ENCODE measurements at regions not wholly inside any gene's neighbourhood (a gene's known extent, or its start where the extent isn't known, plus 50 kb on each side); places are given as distances from the start of the nearest gene placed in this dataset.

DNA sequence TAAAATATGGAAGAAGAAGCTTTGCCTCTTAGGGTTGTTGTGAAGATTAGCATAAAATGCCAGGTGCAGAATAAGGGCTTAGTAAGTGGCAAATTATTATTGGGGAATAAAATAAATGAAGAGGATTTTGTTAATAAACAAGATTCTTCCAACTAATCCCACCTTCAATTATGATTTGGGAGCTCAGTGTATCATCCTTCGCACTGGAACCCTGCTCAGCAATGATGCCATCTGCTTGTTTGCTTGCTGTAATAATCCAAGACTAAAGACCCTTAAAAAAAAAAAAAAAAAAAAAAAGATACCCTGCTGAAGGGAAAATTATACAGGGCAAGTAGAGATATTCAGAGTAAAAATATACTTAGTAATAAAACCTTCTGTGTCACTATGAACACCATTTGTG, 62.0 kb upstream of the RREB1 start:
- Histone ChIP-seq H3K9me2 (replicated peaks; ENCODE audit: insufficient read depth) (no peaks in the 10 kb centered on the region), H3K4me3 (no peak overlapping the region)

DNA sequence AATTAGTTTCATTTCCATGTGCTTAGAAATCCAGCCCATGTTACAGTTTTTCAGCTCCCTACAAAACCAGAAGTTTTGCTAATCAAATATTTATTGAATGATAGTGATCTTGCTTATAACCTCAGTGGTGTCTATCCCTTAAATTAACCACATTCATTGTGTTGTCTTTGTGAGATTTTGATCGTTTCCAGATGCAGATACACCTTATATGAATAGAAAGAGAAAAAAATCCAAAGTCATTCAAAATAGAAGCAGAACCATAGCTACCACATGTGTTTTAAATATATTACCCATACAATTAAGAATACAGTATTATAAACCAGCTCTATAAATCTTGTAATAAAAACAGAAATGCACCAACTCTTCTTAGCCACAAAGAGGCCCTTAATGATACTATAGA, 60.6 kb upstream of the RREB1 start:
- no peak for DNase-seq (ENCODE audit: low spot score)
- WGBS (ENCODE audit: low lambda C conversion rate, missing lambda C conversion rate): 46% methylated on average over 1 of the region's 1 CpG

More for the DNA sequence above, 62.0 kb upstream of the RREB1 start:
- no peaks in the 10 kb centered on the region for H3K36me3 ChIP-seq (replicated peaks; ENCODE audit: insufficient read depth, low read depth)
- H3K9me3 ChIP-seq (ENCODE audit: low read depth): no peaks in the 10 kb centered on the region
- TF ChIP-seq EZH2phosphoT487 (IDR thresholded peaks at IDR 0.05; ENCODE audit: low read depth, severe bottlenecking, unreplicated experiment): no peak
- TF ChIP-seq, protein P1, sequence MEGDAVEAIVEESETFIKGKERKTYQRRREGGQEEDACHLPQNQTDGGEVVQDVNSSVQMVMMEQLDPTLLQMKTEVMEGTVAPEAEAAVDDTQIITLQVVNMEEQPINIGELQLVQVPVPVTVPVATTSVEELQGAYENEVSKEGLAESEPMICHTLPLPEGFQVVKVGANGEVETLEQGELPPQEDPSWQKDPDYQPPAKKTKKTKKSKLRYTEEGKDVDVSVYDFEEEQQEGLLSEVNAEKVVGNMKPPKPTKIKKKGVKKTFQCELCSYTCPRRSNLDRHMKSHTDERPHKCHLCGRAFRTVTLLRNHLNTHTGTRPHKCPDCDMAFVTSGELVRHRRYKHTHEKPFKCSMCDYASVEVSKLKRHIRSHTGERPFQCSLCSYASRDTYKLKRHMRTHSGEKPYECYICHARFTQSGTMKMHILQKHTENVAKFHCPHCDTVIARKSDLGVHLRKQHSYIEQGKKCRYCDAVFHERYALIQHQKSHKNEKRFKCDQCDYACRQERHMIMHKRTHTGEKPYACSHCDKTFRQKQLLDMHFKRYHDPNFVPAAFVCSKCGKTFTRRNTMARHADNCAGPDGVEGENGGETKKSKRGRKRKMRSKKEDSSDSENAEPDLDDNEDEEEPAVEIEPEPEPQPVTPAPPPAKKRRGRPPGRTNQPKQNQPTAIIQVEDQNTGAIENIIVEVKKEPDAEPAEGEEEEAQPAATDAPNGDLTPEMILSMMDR (IDR thresholded peaks at IDR 0.05; ENCODE audit: poor library complexity): no peak
- no peak for TF ChIP-seq EZH2 (IDR thresholded peaks at IDR 0.05; ENCODE audit: borderline replicate concordance)
- H3K27me3 ChIP-seq: no peaks in the 10 kb centered on the region
- WGBS (ENCODE audit: low lambda C conversion rate, missing lambda C conversion rate): 100% methylated on average over 1 of the region's 1 CpG
- H3K27ac ChIP-seq: no peak overlapping the region
- H3K4me1 ChIP-seq (ENCODE audit: insufficient read depth): peaks cover 16% of the 10 kb centered on the region
- H2AFZ ChIP-seq: no peak overlapping the region
- no peak for DNase-seq (ENCODE audit: low spot score)
- H4K20me1 ChIP-seq (ENCODE audit: insufficient read depth, poor library complexity, severe bottlenecking): no peaks in the 10 kb centered on the region
- no peak overlapping the region for H3K4me2 ChIP-seq
- no peaks in the 10 kb centered on the region for H3K79me2 ChIP-seq

DNA sequence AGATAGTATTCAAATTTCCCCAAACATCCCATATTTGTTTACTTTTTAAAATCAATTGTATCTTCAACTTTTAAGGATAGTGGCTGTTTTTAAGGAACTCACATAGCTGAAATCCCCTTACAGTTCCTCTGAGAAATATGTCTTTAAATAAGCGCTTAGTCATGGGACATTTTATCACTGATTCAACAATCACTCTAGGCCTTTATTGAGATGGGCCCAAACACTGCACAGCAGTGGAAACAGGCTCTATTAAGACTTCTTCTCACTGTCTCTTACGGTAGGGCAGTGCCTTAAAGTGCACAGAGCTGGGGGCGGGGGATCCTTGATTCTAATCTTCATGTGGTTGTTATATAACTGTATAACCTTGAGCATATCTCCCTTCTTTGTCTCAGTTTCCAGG, 59.8 kb upstream of the RREB1 start:
- 63% methylated on average over 3 of the region's 3 CpGs for WGBS (ENCODE audit: low lambda C conversion rate, missing lambda C conversion rate)
- TF ChIP-seq, protein P1 (IDR thresholded peaks at IDR 0.05; ENCODE audit: poor library complexity): no peak
- TF ChIP-seq EZH2 (IDR thresholded peaks at IDR 0.05; ENCODE audit: borderline replicate concordance) (no peak), EZH2phosphoT487 (IDR thresholded peaks at IDR 0.05; ENCODE audit: low read depth, severe bottlenecking, unreplicated experiment) (no peak)
- peak; percentile 33 for DNase-seq (ENCODE audit: low spot score)
- Histone ChIP-seq H3K79me2 (no peaks in the 10 kb centered on the region), H3K4me2 (no peak overlapping the region), H4K20me1 (ENCODE audit: insufficient read depth, poor library complexity, severe bottlenecking) (no peaks in the 10 kb centered on the region), H2AFZ (no peak overlapping the region), H3K27ac (peak overlapping the region; percentile 43), H3K27me3 (no peaks in the 10 kb centered on the region), H3K4me3 (no peak overlapping the region), H3K4me1 (ENCODE audit: insufficient read depth) (peaks cover 6% of the 10 kb centered on the region), H3K9me2 (replicated peaks; ENCODE audit: insufficient read depth) (no peaks in the 10 kb centered on the region), H3K9me3 (ENCODE audit: low read depth) (no peaks in the 10 kb centered on the region), H3K36me3 (replicated peaks; ENCODE audit: insufficient read depth, low read depth) (no peaks in the 10 kb centered on the region)

More for the DNA sequence above, 60.6 kb upstream of the RREB1 start:
- no peaks in the 10 kb centered on the region for H4K20me1 ChIP-seq (ENCODE audit: insufficient read depth, poor library complexity, severe bottlenecking)
- H3K27me3 ChIP-seq: no peaks in the 10 kb centered on the region
- no peak overlapping the region for H3K27ac ChIP-seq
- H3K9me3 ChIP-seq (ENCODE audit: low read depth): no peaks in the 10 kb centered on the region
- H3K79me2 ChIP-seq: no peaks in the 10 kb centered on the region
- no peaks in the 10 kb centered on the region for H3K9me2 ChIP-seq (replicated peaks; ENCODE audit: insufficient read depth)
- no peak for TF ChIP-seq EZH2phosphoT487 (IDR thresholded peaks at IDR 0.05; ENCODE audit: low read depth, severe bottlenecking, unreplicated experiment)
- TF ChIP-seq EZH2 (IDR thresholded peaks at IDR 0.05; ENCODE audit: borderline replicate concordance): no peak
- TF ChIP-seq, protein P1 (IDR thresholded peaks at IDR 0.05; ENCODE audit: poor library complexity): no peak
- H3K36me3 ChIP-seq (replicated peaks; ENCODE audit: insufficient read depth, low read depth): no peaks in the 10 kb centered on the region
- no peak overlapping the region for H3K4me2 ChIP-seq
- H3K4me1 ChIP-seq (ENCODE audit: insufficient read depth): peaks cover 4% of the 10 kb centered on the region
- H2AFZ ChIP-seq: no peak overlapping the region
- no peak overlapping the region for H3K4me3 ChIP-seq

DNA sequence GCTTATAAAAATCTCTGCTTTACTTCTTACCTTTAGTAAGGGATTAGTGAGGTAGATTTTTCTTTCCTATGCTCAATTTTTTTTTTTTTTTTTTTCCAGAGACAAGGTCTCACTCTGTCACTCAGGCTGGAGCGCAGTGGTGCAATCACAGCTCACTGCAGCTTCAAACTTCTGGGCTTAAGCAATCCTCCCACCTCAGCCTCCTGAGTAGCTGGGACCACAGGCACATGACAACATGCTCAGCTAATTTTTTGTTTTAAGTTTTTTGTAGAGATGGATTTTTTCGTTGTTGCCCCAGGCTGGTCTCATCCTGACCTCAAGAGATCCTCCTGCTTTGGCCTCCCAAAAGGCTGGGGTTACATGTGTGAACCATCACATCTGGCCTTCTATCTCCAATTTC, 58.9 kb upstream of the RREB1 start:
- H3K79me2 ChIP-seq: no peaks in the 10 kb centered on the region
- TF ChIP-seq, protein P1 (IDR thresholded peaks at IDR 0.05; ENCODE audit: poor library complexity): no peak
- no peak for TF ChIP-seq EZH2 (IDR thresholded peaks at IDR 0.05; ENCODE audit: borderline replicate concordance)
- TF ChIP-seq EZH2phosphoT487 (IDR thresholded peaks at IDR 0.05; ENCODE audit: low read depth, severe bottlenecking, unreplicated experiment): no peak

More for the DNA sequence above, 58.9 kb upstream of the RREB1 start:
- Histone ChIP-seq H4K20me1 (ENCODE audit: insufficient read depth, poor library complexity, severe bottlenecking) (no peaks in the 10 kb centered on the region), H3K27ac (no peak overlapping the region), H3K4me1 (ENCODE audit: insufficient read depth) (peaks cover 6% of the 10 kb centered on the region), H3K9me3 (ENCODE audit: low read depth) (no peaks in the 10 kb centered on the region), H3K4me3 (no peak overlapping the region), H3K27me3 (no peaks in the 10 kb centered on the region), H3K4me2 (no peak overlapping the region), H2AFZ (no peak overlapping the region), H3K9me2 (replicated peaks; ENCODE audit: insufficient read depth) (no peaks in the 10 kb centered on the region), H3K36me3 (replicated peaks; ENCODE audit: insufficient read depth, low read depth) (no peaks in the 10 kb centered on the region)
- DNase-seq (ENCODE audit: low spot score): no peak
- WGBS (ENCODE audit: low lambda C conversion rate, missing lambda C conversion rate): 89% methylated on average over 2 of the region's 2 CpGs
